Left lobe of liver (tissue), 2 donors: ENCODE measurements at regions not wholly inside any gene's neighbourhood (a gene's known extent, or its start where the extent isn't known, plus 50 kb on each side); places are given as distances from the start of the nearest gene placed in this dataset.
"Not testable (repeated sequence)": the region's sequence is repeated elsewhere in the genome, so short reads cannot be mapped to it uniquely, and the experiment has no call there.

Source experiments
- ATAC-seq: fragments of 200-7000 bp; cut with Tn5 transposase; one replicate; pipeline ENCODE4 v1.9.1; 2020; ENCODE audit warnings: mild to moderate bottlenecking, moderate library complexity
- DNase-seq: peaks from one replicate; pipeline ENCODE4 v3.0.0-alpha.2; 2020; ENCODE audit warnings: low spot score
- donor health status: DM: no; HTN: no; CAD: no; lungs with moderate emphysema.
- donor health status: DM: no; HTN: yes; CAD: no.

DNA sequence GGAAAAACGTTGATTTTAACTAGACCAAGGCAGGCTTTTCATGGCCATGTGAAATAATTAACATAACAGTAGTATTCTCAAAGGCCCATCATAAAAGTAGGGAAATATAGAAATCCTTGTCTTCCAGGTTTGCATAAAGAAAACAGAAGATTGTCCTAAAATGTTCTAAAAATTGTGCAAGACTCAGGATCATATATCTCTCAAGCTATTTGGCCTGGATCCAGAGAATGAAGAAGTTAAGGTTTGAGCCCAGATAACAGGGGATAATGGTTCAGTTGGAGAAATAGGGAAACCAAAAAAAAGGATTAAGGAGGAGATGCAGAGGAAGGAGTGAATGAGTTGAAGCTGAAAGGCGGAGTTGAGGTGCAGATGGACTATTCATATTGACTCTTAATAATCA is 555.5 kb upstream of the NR5A2 start:
- ATAC-seq, result no peak
- DNase-seq, result no peak

DNA sequence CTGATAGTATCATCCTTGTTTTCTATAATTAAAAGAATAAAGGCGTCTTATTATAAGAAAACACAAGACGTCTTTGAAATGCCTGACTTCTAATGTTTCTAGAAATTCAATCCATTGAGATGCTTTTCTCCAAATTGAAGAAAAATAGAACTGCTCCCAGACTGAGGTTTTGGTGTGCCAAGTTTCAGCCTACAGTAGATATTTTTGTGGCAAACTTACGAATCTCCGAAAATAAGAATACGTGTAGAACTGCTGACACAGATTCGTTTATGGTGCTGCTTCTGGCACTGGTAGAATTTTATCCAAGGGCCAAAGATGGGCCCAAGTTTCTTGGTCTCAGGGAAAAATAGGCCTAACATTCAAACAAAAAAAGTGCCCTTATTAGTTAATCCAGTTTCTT is 554.5 kb upstream of the NR5A2 start:
- no peak for ATAC-seq
- DNase-seq, result no peak

DNA sequence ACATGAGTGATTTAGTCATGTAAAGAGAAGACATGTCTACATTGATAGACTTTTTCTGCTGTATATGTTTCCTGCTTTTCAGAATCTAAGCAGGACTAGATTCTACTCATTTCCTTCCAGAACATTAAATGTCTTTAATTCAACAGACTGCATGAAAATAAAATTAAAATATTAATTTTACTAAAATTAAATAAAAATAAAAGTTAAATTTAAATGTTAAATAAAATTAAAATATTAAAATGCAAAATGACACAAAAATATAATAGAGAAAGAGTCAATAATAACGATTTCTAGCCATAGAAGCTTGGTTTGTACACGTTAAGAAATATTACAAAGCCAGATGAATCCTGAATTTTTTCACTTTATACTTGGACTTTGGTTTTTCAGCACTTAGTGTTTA is 552.8 kb upstream of the NR5A2 start:
- no peak for ATAC-seq
- no peak for DNase-seq

DNA sequence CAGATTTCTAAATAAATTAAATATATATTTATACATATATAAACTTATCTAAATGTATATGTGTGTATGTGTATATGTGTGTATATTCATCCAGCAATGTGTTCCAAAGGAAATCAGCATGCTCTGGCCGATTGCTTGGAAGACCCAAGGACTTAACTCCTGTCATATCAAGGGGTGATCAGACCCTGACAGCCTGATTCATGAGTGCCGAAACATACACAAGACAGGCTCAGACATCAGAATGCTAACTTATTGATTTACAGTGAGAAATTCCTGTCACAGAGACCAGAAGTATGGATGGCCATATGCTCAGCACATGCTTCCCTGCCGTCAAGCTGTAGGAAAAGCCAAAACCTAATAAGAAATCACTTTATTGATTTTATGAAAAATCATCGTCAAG is 545.1 kb upstream of the NR5A2 start:
- DNase-seq (no peak), ATAC-seq (no peak)

DNA sequence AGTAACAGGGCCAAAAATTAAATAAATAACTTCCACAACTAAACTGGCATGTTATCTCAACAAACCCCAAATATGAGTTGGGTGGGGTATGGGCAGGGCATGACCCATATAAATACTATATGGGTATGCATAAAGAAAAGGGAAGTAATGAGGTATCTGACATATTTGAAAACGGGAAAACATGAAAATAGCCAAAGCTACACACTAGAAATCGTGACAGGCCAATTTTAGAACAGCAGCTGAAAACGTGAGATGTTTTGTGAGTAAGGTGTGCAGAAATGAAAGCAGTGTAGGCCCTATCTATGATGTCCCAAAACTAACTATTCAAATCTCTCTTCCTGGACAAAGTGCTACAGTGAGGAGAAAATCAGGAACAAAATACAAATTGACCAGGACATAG is 537.9 kb upstream of the NR5A2 start:
- ATAC-seq (no peak), DNase-seq (no peak)

DNA sequence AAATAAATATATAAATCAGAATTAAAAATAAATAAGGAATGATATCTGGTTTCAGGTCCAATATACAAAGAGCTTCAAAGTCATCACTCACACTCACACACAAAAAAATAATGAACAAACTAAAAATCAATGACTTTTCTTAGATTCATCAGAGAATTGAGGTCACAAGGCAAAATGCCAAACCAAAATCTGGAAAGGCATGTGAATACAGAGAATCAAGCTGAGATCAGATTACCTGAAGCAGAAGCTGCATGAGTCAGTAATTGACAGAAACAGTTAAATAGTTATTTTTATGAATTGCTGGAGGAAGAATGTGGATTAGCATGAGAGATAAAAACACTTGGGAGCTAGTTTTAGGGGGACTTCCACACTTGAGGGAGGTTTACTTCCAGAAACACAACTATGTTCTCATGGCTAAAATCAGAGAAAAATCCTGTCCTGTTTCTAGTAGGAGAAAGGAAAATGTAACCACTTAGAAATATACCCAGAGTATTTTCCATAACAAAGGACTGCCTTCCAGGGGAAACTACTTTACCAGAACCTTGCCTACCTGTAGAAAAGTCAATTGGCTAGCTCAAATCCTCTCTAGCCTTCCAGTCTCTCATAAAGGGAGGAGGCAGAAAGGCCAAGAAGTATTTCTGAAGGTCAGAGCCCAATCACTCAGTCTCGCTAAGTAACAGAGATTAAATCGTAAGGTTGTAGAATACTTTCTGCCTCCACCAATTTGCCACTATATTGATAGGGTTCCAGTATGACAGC is 536.6 kb upstream of the NR5A2 start:
- ATAC-seq (peak; percentile 31), DNase-seq (no peak)

DNA sequence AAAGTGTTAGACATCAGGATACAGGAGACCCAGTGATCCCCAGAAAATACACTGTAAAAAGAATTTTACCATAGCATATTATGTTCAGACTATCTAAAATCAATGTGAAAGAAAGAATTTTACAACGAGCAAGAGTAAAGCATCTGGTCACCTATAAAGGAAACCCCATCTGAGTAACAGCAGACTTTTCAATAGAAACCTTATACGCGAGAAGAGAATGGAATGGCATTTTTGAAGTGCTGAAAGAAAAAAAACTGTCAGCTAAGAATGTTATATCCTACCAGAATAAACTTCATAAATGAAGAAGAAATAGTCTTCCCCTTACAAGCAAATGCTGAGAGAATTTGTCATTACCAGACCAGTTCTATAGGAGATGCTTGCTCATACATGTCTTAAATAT is 532.1 kb upstream of the NR5A2 start:
- ATAC-seq (no peak), DNase-seq (no peak)

DNA sequence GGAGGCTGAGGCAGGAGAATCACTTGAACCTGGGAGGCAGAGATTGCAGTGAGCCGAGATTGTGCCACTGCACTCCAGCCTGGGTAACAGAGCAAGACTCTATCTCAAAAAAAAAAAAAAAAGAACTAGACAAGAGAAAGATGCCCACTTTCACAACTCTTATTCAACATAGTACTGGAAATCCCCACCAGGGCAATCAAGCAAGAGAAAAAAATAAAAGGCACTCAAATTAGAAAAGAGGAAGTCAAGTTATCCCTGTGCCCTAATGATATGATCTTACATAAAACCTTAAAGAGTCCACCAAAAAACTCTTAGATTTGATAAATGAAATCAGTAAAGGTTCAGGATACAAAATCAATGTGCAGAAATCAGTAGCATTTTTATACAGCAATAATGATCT is 528.7 kb upstream of the NR5A2 start:
- not testable (repeated sequence) for ATAC-seq, DNase-seq

DNA sequence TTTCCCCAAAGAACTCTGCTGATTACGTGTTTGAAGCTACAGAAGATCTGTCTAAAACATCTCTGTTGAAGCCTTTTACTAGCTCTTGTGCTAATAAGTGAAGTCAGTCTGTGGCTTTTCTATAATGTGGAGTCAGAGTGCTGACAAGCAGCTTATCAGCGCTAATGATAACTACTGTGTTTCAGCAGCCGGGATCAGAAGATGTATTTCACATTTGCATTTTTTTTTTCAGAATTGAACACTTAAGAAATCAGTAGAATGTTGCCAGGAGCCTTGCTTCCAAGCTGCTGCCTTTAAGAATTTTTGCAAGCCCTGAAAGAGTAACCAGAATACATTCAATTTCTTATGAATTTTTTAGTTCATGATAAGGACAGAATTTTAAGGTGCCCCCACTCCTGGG is 519.4 kb upstream of the NR5A2 start:
- no peak for DNase-seq
- ATAC-seq, result no peak

DNA sequence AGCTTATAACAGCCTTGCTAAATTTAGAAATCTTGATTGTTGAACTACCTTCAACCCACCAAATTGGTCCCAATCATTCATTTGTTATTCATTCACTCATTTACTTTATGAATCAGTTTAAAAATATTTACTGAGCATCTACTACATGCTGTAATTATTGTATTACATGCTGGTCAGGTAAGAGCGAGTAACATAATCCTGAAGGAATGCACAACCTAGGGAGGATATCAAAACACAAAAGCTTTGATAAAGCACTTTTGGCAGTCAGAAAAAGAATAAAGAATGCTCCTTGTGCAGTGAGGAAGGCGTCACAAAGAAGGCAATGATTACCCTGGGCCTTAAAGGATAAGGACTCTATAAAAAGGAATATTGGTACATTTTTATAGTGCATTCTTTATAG is 518.9 kb upstream of the NR5A2 start:
- ATAC-seq (no peak), DNase-seq (no peak)

DNA sequence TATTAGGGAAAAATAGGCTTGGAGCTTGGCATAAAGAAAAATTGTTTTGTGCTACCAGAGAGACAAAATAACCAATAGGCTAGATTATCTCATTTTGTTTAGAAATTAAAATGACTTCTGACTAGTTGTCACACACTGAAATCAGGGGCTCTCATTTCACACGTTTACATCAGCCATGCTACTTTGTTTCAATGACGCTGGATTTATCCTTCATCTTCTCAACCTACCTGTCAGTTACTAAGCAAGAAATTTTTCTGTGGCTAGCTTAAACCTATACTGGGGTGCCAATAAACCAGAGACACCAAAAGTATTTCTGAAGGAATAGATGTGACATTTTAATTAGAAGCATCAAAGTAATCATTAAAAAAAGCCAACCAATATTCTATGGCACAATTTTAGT is 518.1 kb upstream of the NR5A2 start:
- ATAC-seq, result no peak
- no peak for DNase-seq

DNA sequence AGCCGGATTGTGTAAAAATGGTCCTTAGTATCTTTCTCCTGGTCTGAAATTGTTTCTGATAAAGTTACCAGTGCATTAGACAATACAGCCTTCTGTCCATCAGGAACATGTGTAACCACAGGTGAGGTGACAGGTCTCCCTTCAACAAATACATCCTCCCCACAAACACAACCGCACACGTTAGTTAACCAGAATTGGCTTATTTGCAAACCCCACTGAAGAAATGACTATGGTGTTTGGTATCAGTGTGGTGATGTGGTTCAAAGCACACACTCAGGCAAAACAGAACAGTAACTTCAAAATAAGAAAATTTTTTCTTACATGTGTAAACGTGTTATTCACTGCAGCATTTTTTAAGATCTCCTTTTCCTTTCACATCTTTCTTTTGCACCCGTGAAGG is 517.2 kb upstream of the NR5A2 start:
- ATAC-seq (no peak), DNase-seq (no peak)

DNA sequence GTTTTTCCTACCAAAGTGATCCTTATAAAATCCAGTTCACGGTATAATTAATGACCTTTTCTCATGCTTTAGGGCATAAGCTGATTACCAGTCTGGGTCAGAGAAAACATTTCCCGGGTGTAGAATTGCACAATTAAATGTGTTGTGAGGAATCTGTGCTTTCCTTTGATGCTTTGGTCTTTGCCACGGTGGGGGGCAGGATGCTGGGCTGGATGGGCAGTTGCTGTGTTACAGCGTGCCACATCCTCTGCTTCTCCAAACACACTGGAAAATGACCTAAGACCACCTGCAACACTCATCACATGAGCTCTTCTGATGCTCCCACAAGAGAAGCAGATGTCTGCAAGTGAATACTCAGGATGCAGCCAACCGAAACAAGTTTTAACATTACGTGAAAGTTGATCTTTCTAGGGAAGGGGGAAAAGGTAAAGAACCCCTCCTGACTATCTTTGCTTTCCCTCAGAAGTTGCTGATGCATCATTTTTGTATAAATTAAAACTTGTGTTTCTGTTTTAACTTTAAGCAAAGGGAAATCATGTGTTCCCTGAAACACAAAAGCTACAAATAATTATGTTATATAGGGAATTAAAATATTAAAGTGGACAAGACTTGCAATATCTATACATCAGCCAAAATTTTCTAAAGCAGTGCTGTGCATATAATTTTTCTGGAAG is 515.3 kb upstream of the NR5A2 start:
- no peak for ATAC-seq
- no peak for DNase-seq

DNA sequence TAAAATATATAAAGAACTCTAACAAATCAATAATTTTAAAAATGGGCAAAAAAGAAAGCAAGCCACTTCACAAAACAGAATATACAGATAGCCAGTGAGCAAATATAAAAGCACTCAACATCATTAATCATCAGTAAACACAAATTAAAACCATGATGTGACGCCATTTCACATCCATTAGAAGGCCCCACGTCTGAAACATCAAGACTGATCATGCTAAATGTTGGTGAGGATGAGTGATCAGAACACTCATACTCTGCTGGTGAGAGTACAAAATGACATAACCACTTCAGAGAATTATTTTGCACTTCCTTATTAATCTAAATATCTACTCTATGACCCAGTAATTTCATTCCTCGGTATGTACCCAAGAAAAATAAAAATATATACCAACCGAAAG is 512.2 kb upstream of the NR5A2 start:
- ATAC-seq (no peak), DNase-seq (no peak)

DNA sequence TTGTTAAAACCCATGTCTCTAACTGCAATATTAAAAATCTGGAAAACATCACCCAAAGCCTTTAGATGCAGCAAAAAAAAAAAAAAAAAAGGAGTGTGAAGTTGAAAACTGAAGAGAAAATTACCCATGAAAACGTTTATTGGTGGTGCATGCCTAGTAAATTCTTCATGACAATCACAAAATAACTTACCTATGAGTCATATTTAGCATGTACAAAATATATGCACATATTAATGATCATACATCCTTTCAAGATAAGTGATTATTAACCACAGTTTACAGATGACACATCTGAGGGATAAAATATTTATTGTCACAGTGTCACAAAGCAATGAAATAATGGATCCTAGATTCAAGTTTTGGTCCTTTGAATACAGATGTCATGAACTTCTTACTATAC is 505.2 kb upstream of the NR5A2 start:
- ATAC-seq, result no peak

DNA sequence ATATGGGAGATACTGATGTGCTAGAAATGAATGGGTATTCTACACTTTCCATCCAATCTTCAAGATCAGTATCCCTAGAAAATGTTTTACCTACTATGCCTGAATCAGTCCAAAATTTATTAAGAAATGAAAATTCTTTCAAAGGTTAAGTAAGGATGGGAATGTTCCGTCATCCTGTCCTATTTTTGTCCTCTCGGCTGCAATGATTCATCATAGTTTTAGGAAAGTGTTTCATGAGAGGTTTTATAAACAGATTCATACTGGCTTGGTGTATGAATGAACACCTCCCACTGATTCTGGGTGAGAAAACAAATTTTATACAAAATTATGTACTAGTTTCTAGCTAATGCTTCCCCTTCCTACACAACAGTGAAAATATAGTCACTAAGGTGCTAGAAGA is 504.6 kb upstream of the NR5A2 start:
- DNase-seq (no peak), ATAC-seq (no peak)

More for the DNA sequence above, 505.2 kb upstream of the NR5A2 start:
- no peak for DNase-seq

DNA sequence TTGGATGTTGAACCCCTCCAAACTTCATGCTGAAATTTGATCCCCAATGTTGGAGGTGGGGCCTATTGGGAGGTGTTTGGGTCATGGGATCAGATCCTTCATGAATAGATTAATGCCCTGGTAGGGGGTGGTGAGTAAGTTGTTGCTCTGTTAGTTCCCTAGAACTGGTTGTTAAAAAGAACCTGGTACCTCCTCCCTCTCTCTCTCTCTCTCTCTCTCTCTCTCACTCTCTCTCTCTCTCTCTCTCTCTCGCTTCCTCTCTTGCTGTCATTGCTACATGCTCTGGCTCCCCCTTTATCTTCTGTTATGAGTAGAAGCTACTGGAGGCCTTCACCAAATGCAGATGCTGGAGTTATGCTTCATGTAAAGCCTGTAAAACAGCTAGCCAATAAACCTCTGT is 498.2 kb upstream of the NR5A2 start:
- no peak for ATAC-seq
- DNase-seq, result no peak

DNA sequence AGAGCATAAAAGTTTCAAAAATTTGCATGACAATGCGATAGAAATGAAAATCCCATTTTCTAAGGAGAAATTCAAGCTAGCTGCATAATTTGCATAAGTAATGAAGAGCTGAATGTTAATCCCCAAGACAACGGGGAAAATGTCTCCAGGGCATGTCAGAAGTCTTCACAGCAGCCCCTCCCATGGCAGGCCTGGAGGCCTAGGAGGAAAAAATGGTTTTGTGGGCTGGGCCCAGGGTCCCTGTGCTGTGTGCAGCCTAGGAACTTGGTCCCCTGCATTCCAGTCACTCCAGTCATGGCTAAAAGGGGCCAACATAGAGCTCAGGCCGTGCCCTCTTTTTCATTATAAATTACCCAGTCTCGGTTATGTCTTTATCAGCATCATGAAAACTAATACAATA is 494.1 kb upstream of the NR5A2 start:
- ATAC-seq, DNase-seq: not testable (repeated sequence)

DNA sequence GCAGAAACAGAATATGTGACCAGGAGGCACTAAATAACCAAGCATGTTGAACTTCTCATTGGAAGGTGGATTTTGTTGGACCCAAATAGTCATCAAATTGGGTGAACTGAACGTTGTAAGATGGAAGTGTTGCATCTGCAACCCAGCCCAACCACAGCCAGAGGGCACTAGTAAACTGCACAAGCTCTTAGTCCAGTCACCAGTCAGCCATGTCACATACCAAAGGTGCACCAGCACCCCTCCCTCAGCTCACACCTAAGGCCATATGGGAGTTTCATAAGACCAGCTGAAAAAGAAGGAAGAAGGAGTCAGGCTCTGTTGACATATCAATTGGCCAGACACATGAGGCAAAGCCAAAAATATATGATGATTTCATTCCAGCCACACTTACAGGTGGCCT is 481.7 kb upstream of the NR5A2 start:
- DNase-seq (no peak), ATAC-seq (peak; percentile 68)

DNA sequence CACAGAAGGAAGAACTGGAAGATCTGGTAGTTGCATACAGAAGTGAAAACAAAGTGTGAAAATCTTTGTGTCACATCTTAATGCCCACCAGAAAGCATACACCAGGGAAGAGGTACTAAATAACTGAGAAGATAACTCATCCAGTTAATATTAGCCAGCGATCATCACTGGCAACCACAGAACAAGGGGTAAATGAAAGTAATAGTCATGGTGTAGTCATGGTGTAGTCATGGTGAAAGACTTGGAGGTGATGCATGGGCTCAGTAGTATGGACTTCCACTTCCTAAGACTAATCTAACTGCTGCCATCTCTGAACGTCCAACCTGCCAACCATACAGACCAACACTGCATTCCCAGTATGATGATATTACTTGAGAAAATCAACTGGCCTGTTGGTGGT is 481.2 kb upstream of the NR5A2 start:
- DNase-seq (no peak), ATAC-seq (no peak)

DNA sequence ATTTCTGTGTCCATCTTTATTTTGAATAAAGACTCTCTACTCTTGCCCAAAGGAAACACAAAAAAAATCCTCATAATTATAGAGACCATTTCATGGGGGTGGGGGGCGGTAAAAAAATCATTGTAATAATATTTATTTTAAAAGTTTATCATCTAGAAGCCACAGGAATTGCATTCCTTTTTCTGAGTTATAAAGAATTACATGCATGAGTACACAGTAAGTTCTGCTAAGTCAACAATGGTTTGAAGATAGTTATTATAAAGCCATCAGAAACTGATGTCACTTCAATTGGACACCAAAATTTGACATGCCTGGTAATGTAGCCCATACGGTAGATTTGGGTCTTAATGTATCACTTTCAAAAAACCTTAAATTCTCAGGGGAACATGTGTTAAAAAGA is 478.1 kb upstream of the NR5A2 start:
- DNase-seq (no peak), ATAC-seq (no peak)

DNA sequence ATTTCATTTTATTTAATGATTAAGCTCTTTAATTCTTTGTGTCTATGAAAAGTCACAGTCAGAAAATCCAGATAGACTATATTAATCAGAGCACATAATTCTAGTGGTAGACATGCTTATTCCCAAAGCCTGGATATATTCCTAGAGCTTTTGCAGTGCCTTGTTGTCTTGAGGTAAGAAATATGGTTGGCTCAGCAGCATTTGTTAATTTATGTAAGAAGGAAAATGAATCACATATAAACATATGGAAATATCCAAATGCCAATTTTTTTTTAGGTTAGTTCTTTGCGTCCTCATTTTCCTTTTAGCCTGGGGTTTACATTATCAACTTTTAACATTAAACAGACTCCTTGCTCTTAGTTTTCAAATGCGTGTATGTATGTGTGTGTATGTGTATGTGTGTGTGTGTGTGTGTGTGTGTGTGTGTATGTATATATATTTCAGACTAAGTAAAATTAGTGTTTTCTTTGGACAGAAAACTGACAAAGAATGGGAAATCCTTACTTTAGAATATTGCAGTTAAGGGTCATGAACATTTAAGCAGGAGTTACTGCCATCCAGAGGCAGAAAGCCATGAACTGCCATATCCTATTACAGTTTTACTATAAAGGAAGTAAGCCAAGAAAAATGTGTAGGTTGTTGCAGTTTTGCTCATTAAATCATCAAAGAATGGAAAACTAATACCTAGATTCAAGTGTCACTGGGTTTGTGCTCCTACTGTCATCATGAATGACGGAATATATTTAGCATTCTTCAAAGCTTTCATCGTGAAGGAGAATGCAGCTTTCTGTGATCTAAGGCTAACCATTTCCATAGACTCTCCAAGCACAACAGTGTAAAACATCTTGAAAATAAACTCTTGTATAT is 477.1 kb upstream of the NR5A2 start:
- DNase-seq (no peak), ATAC-seq (no peak)
